A673 (cell line): ENCODE measurements at regions not wholly inside any gene's neighbourhood (a gene's known extent, or its start where the extent isn't known, plus 50 kb on each side); places are given as distances from the start of the nearest gene placed in this dataset.

Experiments
- EZH2 ChIP-seq: fragments of 200-600 bp; sonication (generic); IDR thresholded peaks from 2 replicates; pipeline ENCODE4 v1.6.1; 2017; ENCODE audit warnings: borderline replicate concordance, low read depth, mild to moderate bottlenecking, mixed read lengths, antibody characterized with exemption, low read length; ENCODE audit not compliant: poor library complexity, severe bottlenecking
- TF ChIP-seq, protein P1 (sequence below): fragments of 300-800, 200-600 bp; sonication (generic); conservative IDR thresholded peaks from 2 replicates; pipeline ENCODE4 v1.5.1; 2017; ENCODE audit warnings: low read depth, mild to moderate bottlenecking, antibody characterized with exemption, low read length, moderate library complexity, mixed read lengths

DNA sequence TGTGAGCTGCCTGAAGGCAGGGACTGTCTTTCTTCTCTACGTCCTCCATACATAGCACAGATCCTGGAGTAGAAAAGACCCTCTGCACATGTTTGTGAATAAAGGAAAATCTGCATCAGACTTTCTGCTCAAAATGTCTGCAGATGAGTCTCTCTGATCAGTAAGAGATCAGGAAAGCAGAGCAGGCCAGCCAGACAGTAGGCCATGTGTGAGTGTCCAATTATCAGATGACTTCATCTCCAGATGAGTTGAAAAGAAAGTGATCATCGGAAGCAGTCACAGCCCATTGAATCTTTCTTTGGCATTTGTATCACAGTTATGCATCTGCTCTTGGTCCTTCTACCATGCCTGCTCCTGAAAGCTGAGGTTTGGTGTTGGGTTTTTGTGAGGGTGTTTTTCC lies 298.7 kb upstream of the NCAM1 start:
- TF ChIP-seq, protein P1, sequence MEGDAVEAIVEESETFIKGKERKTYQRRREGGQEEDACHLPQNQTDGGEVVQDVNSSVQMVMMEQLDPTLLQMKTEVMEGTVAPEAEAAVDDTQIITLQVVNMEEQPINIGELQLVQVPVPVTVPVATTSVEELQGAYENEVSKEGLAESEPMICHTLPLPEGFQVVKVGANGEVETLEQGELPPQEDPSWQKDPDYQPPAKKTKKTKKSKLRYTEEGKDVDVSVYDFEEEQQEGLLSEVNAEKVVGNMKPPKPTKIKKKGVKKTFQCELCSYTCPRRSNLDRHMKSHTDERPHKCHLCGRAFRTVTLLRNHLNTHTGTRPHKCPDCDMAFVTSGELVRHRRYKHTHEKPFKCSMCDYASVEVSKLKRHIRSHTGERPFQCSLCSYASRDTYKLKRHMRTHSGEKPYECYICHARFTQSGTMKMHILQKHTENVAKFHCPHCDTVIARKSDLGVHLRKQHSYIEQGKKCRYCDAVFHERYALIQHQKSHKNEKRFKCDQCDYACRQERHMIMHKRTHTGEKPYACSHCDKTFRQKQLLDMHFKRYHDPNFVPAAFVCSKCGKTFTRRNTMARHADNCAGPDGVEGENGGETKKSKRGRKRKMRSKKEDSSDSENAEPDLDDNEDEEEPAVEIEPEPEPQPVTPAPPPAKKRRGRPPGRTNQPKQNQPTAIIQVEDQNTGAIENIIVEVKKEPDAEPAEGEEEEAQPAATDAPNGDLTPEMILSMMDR, result no peak
- TF ChIP-seq EZH2, result no peak
